ENCODE measurements at regions not wholly inside any gene's neighbourhood (a gene's known extent, or its start where the extent isn't known, plus 50 kb on each side); places are given as distances from the start of the nearest gene placed in this dataset.

- Histone ChIP-seq H3K27me3 (ENCODE audit: control insufficient read depth in 2 of 2, insufficient read depth in 2 of 2, low read length in 2 of 2) (no peaks in the 10 kb centered on the region), H3K9me3 (replicated peaks in 1 of 2; ENCODE audit: control insufficient read depth in 1 of 2, insufficient read depth in 1 of 2, low read length in 2 of 2) (peaks cover 3% of the 10 kb centered on the region in 2 donors), H3K27ac (ENCODE audit: low read depth in 1 of 2, low read length in 2 of 2) (no peak overlapping the region), H3K79me2 (ENCODE audit: insufficient read depth, low read length) (no peaks in the 10 kb centered on the region), H2AFZ (ENCODE audit: insufficient read depth, low read depth, low read length, poor library complexity, severe bottlenecking) (no peak overlapping the region), H3K9ac (ENCODE audit: insufficient read depth, low read length, poor library complexity, severe bottlenecking) (no peak overlapping the region), H3K4me1 (ENCODE audit: control insufficient read depth in 1 of 2, insufficient read depth in 2 of 2, low read length in 2 of 2) (no peaks in the 10 kb centered on the region), H3K4me2 (replicated peaks; ENCODE audit: extremely low read depth, low read length, poor library complexity, severe bottlenecking) (no peak overlapping the region), H3K36me3 (replicated peaks in 1 of 2; ENCODE audit: control insufficient read depth in 1 of 2, insufficient read depth in 2 of 2, low read length in 2 of 2) (no peaks in the 10 kb centered on the region), H3K4me3 (replicated peaks in 1 of 3; ENCODE audit: low read depth in 2 of 3, low read length in 3 of 3) (no peak overlapping the region), H4K20me1 (ENCODE audit: insufficient read depth, low read length) (no peaks in the 10 kb centered on the region)
- Mint-ChIP-seq H3K4me1 (no peaks in the 10 kb centered on the region), H3K4me3 (no peak overlapping the region), H3K27me3 (ENCODE audit: low read depth in 3 of 3) (no peaks in the 10 kb centered on the region), H3K27ac (no peak overlapping the region), H3K9me3 (peaks cover 4 to 11% (median 7%) of the 10 kb centered on the region in 7 donors), H3K36me3 (no peaks in the 10 kb centered on the region)
- no peak for DNase-seq
- WGBS (ENCODE audit: insufficient coverage), result 78% methylated on average over 4 of the region's 5 CpGs
- intact Hi-C loops (cut with micrococcal nuclease), result no loop called here
- no peak for TF ChIP-seq CTCF (IDR thresholded peaks at IDR 0.05)
Observed at GRCh38 chr1:81006502-81006901, 794.2 kb upstream of the ADGRL2 start.

GRCh38 chr1:81004011-81004410 lies 796.7 kb upstream of the ADGRL2 start:
- Mint-ChIP-seq H3K27ac (no peak overlapping the region), H3K4me1 (no peaks in the 10 kb centered on the region), H3K4me3 (no peak overlapping the region), H3K36me3 (no peaks in the 10 kb centered on the region), H3K9me3 (peaks cover 6 to 20% (median 11%) of the 10 kb centered on the region in 7 donors), H3K27me3 (ENCODE audit: low read depth in 3 of 3) (no peaks in the 10 kb centered on the region)
- DNase-seq, result no peak
- Histone ChIP-seq H3K36me3 (replicated peaks in 1 of 2; ENCODE audit: control insufficient read depth in 1 of 2, insufficient read depth in 2 of 2, low read length in 2 of 2) (no peaks in the 10 kb centered on the region), H3K9ac (ENCODE audit: insufficient read depth, low read length, poor library complexity, severe bottlenecking) (no peak overlapping the region), H3K9me3 (replicated peaks in 1 of 2; ENCODE audit: control insufficient read depth in 1 of 2, insufficient read depth in 1 of 2, low read length in 2 of 2) (peaks cover 8% of the 10 kb centered on the region in 2 donors), H3K4me3 (replicated peaks in 1 of 3; ENCODE audit: low read depth in 2 of 3, low read length in 3 of 3) (no peak overlapping the region), H3K27me3 (ENCODE audit: control insufficient read depth in 2 of 2, insufficient read depth in 2 of 2, low read length in 2 of 2) (no peaks in the 10 kb centered on the region), H4K20me1 (ENCODE audit: insufficient read depth, low read length) (no peaks in the 10 kb centered on the region), H3K4me2 (replicated peaks; ENCODE audit: extremely low read depth, low read length, poor library complexity, severe bottlenecking) (no peak overlapping the region), H3K27ac (ENCODE audit: low read depth in 1 of 2, low read length in 2 of 2) (no peak overlapping the region), H3K4me1 (ENCODE audit: control insufficient read depth in 1 of 2, insufficient read depth in 2 of 2, low read length in 2 of 2) (no peaks in the 10 kb centered on the region), H3K79me2 (ENCODE audit: insufficient read depth, low read length) (no peaks in the 10 kb centered on the region), H2AFZ (ENCODE audit: insufficient read depth, low read depth, low read length, poor library complexity, severe bottlenecking) (no peak overlapping the region)
- no peak for TF ChIP-seq CTCF (IDR thresholded peaks at IDR 0.05)
- WGBS (ENCODE audit: insufficient coverage), result 75% methylated on average over 1 of the region's 4 CpGs
- intact Hi-C loops (cut with micrococcal nuclease), result no loop called here
